HEK293T (cell line): ENCODE measurements at regions not wholly inside any gene's neighbourhood (a gene's known extent, or its start where the extent isn't known, plus 50 kb on each side); places are given as distances from the start of the nearest gene placed in this dataset.

Experiments
- BHLHE40 ChIP-seq: fragments of 450-650 bp; IDR thresholded peaks from 2 replicates; pipeline ENCODE4 v1.6.1; 2016; ENCODE audit warnings: mild to moderate bottlenecking, moderate library complexity, borderline replicate concordance
- ELF4 ChIP-seq: fragments of 450-650 bp; IDR thresholded peaks from 2 replicates; pipeline ENCODE4 v1.6.1; 2017; ENCODE audit warnings: antibody characterized with exemption
- FOXA1 ChIP-seq: fragments of 450-650 bp; IDR thresholded peaks from 2 replicates; pipeline ENCODE4 v1.6.1; 2016; ENCODE audit warnings: mild to moderate bottlenecking
- FOXK2 ChIP-seq: fragments of 450-650 bp; IDR thresholded peaks from 2 replicates; pipeline ENCODE4 v1.6.1; 2016; ENCODE audit warnings: mild to moderate bottlenecking
- FOXM1 ChIP-seq: fragments of 450-650 bp; IDR thresholded peaks from 2 replicates; pipeline ENCODE4 v1.6.1; 2017; ENCODE audit warnings: mild to moderate bottlenecking, borderline replicate concordance
- L3MBTL2 ChIP-seq: fragments of 450-650 bp; conservative IDR thresholded peaks from 2 replicates; pipeline ENCODE4 v1.6.1; 2016; ENCODE audit warnings: mild to moderate bottlenecking
- LEF1 ChIP-seq: fragments of 450-650 bp; IDR thresholded peaks from 2 replicates; pipeline ENCODE4 v1.6.1; 2017; ENCODE audit warnings: mild to moderate bottlenecking, borderline replicate concordance
- NFRKB ChIP-seq: fragments of 450-650 bp; IDR thresholded peaks from 2 replicates; pipeline ENCODE4 v1.6.1; 2016; ENCODE audit warnings: mild to moderate bottlenecking, moderate library complexity
- SP1 ChIP-seq: fragments of 450-650 bp; IDR thresholded peaks from 2 replicates; pipeline ENCODE4 v1.6.1; 2017
- SUZ12 ChIP-seq: fragments of 450-650 bp; IDR thresholded peaks from 2 replicates; pipeline ENCODE4 v1.6.1; 2016; ENCODE audit warnings: mild to moderate bottlenecking

GRCh38 chr5:158471535-158471924 lies 612.6 kb upstream of the CLINT1 start:
- no peak for TF ChIP-seq FOXK2
- no peak for TF ChIP-seq ELF4
- no peak for TF ChIP-seq LEF1
- no peak for TF ChIP-seq FOXM1
- no peak for TF ChIP-seq SUZ12
- no peak for TF ChIP-seq NFRKB
- no peak for TF ChIP-seq SP1
- TF ChIP-seq BHLHE40, result no peak
- TF ChIP-seq FOXA1, result no peak
- TF ChIP-seq L3MBTL2, result no peak
